RWPE2 (cell line): ENCODE measurements at regions not wholly inside any gene's neighbourhood (a gene's known extent, or its start where the extent isn't known, plus 50 kb on each side); places are given as distances from the start of the nearest gene placed in this dataset.
A peak's percentile ranks its signal among the peaks of the same experiment; 100 is the strongest.

Source experiments
- ATAC-seq: fragments of 200-7000 bp; cut with Tn5 transposase; 3 replicates; pipeline ENCODE4 v1.9.1; 2021; ENCODE audit warnings: low read depth
- DNase-seq: peaks from one replicate; pipeline ENCODE4 v3.0.0-alpha.2; 2020; ENCODE audit warnings: low spot score
- H3K27ac ChIP-seq: fragments of 450-650 bp; 2 replicates; pipeline ENCODE4 v1.5.1; 2017; ENCODE audit warnings: mild to moderate bottlenecking; ENCODE audit not compliant: poor library complexity, severe bottlenecking
- H3K27me3 ChIP-seq: fragments of 250-450 bp; sonication (Bioruptor Pico); 2 replicates; pipeline ENCODE4 v1.5.1; 2021; ENCODE audit warnings: mild to moderate bottlenecking, moderate library complexity; ENCODE audit not compliant: insufficient read depth, poor library complexity, severe bottlenecking
- H3K36me3 ChIP-seq: fragments of 250-450 bp; sonication (Bioruptor Pico); 2 replicates; pipeline ENCODE4 v1.5.1; 2020; ENCODE audit warnings: low read depth, mild to moderate bottlenecking, moderate library complexity
- H3K4me1 ChIP-seq: fragments of 250-450 bp; sonication (Bioruptor Pico); 2 replicates; pipeline ENCODE4 v1.5.1; 2021; ENCODE audit warnings: mild to moderate bottlenecking, moderate library complexity; ENCODE audit not compliant: insufficient read depth, poor library complexity, severe bottlenecking
- H3K4me3 ChIP-seq: fragments of 250-450 bp; sonication (Bioruptor Pico); 2 replicates; pipeline ENCODE4 v1.5.1; 2021; ENCODE audit warnings: mild to moderate bottlenecking, moderate library complexity; ENCODE audit not compliant: severe bottlenecking
- H3K9me3 ChIP-seq: fragments of 250-450 bp; sonication (Bioruptor Pico); 2 replicates; pipeline ENCODE4 v1.5.1; 2021; ENCODE audit warnings: mild to moderate bottlenecking, moderate library complexity; ENCODE audit not compliant: severe bottlenecking
- TF ChIP-seq, protein P1 (sequence below): fragments of 450-650 bp; IDR thresholded peaks from one replicate; pipeline ENCODE4 v1.5.1; 2017; ENCODE audit warnings: mild to moderate bottlenecking, moderate library complexity; ENCODE audit not compliant: poor library complexity, severe bottlenecking

DNA sequence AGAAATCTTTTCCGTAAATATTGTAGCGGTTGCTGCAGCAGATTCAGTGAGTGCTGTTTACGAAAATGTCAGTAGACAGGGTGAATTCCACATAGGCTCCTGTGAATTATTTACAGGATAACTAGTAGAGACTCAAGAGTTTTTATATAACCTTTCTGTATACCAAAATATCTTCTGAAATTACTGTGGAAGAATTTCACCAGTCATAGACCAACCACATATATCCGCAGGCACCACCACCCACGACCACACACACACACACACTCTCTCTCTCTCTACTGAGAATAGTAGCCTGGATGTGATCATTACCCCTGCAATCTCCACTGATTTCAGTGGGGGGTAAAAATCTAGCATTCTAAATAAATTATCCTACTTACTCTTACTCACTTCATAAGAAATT, 341.8 kb downstream of the RBM43 start:
- no peak for ATAC-seq
- no peaks in the 10 kb centered on the region for H3K4me1 ChIP-seq
- H3K36me3 ChIP-seq: no peaks in the 10 kb centered on the region
- no peaks in the 10 kb centered on the region for H3K27me3 ChIP-seq
- H3K27ac ChIP-seq: no peak overlapping the region
- H3K4me3 ChIP-seq: no peak overlapping the region
- TF ChIP-seq, protein P1, sequence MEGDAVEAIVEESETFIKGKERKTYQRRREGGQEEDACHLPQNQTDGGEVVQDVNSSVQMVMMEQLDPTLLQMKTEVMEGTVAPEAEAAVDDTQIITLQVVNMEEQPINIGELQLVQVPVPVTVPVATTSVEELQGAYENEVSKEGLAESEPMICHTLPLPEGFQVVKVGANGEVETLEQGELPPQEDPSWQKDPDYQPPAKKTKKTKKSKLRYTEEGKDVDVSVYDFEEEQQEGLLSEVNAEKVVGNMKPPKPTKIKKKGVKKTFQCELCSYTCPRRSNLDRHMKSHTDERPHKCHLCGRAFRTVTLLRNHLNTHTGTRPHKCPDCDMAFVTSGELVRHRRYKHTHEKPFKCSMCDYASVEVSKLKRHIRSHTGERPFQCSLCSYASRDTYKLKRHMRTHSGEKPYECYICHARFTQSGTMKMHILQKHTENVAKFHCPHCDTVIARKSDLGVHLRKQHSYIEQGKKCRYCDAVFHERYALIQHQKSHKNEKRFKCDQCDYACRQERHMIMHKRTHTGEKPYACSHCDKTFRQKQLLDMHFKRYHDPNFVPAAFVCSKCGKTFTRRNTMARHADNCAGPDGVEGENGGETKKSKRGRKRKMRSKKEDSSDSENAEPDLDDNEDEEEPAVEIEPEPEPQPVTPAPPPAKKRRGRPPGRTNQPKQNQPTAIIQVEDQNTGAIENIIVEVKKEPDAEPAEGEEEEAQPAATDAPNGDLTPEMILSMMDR: no peak
- no peak for DNase-seq
- H3K9me3 ChIP-seq: no peaks in the 10 kb centered on the region

DNA sequence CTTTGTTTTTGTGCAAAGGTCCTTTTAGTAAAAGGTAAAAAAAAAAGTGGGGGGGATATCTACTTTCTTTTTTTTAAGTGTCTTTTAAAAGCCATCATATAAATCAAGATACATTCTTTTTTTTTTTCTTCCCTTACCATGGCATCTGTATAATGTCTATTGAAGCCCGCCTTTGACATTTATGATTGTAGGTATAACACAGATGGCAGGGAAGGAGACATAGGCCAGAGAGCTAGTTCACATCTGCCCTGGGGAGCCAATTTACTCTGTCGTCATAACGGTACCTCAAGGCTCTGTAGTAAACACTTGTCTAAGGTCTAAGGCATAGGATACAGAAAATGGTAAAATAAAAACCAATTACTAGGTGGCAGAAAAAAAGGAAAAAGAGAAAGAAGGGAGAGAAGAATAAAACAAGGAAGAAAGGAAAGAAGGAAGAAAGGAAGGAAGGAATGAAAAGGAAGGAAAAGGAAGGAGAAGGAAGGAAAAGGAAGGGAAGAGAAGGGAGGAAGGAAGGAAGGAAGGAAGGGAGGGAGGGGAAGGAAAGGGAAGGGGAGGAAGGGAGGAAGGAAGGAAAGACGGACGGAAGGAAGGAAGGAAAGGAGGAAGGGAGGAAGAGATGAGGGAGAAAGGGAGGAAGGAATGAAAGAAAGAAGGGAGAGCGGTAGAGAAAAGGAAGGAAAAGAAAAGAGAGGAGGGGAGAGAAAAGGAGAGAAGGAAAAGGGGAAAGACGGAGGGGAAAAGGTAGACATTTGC, 343.5 kb downstream of the RBM43 start:
- Histone ChIP-seq H3K9me3 (no peaks in the 10 kb centered on the region), H3K27me3 (no peaks in the 10 kb centered on the region), H3K36me3 (no peaks in the 10 kb centered on the region), H3K4me1 (no peaks in the 10 kb centered on the region), H3K27ac (no peak overlapping the region), H3K4me3 (no peak overlapping the region)
- no peak for ATAC-seq
- TF ChIP-seq, protein P1: no peak
- no peak for DNase-seq

DNA sequence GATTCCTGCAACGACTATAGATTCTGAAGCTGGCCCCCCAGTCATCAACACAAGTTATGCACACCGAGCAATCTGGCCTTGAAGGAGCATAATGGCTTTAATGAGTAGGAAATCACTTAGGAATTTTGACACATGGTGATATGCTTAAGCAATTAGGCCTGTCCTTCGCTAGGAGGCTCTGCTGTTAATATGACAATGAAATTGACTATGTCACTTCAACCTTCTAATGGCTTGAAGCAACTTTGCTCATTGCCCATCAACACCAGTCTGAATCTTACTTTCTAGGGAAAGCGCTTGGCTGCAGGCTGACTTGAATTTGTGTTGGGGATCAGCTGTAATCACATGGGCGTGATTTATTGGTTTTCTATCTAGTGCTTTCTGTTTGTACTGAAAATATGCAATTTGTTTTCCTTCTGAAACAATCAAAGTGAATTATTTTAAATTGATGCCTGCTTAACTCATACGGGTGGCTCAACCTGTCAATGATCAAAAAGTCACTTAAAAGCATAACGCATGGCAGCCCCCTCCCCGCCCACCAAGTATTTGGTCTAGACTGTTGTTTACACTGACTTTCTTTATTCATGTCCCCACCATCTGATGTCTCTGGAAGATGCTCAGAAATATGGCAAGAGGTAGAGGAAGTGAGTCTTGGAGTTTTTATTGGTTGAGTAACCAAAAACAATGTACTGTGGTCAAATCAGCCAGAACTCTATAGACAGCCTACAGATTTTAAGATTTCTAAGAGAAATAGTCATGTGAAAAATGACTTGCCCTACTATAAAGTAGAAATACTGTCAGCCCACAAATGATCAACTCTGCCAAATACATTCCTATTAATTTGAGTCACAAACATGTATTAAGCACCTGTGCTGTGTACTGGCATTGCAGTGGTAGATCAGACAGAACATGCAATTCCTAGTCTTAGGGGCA, 344.9 kb downstream of the RBM43 start:
- TF ChIP-seq, protein P1: no peak
- Histone ChIP-seq H3K27ac (no peak overlapping the region), H3K4me1 (peaks cover 4% of the 10 kb centered on the region), H3K27me3 (no peaks in the 10 kb centered on the region), H3K4me3 (no peak overlapping the region), H3K9me3 (no peaks in the 10 kb centered on the region), H3K36me3 (no peaks in the 10 kb centered on the region)
- ATAC-seq (peak; percentile 60; the same call in 1 of the 3 replicates), DNase-seq (no peak)

DNA sequence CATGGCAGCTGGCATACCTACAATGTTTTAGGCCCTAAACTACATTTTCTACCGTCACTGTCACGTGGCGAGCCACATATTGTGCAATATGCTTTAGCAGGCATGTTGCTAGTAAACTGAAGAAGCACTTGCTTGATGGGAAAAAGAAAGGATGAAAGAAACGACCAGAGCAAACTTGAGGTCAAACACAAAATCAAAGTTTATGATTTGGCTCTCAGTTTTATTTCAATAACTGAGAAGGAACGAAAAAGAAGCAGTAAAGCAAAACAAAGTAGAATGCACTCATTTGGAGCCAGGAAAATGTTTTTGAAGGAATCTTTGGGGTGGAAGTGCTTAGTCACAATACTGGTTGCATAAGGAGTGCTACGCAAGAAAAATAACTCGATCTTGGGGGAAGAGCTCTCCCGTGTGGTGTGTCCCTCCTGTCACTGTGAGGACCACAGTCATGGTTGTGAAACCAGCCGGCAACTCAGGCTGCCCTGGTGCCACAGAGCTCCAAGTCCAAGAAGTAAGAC, 349.8 kb downstream of the RBM43 start:
- Histone ChIP-seq H3K27me3 (no peaks in the 10 kb centered on the region), H3K9me3 (no peaks in the 10 kb centered on the region), H3K4me1 (peaks cover 8% of the 10 kb centered on the region), H3K27ac (peak overlapping the region; percentile 21), H3K4me3 (no peak overlapping the region), H3K36me3 (no peaks in the 10 kb centered on the region)
- ATAC-seq: peak; percentile 86
- TF ChIP-seq, protein P1: peak; percentile 49
- DNase-seq: no peak
